H1 (cell line): ENCODE measurements at regions not wholly inside any gene's neighbourhood (a gene's known extent, or its start where the extent isn't known, plus 50 kb on each side); places are given as distances from the start of the nearest gene placed in this dataset.

Experiments used
- BCL11A ChIP-seq, 2 experiments: IDR thresholded peaks; one replicate each; pipeline ENCODE4 v1.6.1; 2011; ENCODE audit warnings: low read depth in 2 of 2, low read length in 2 of 2, mild to moderate bottlenecking in 2 of 2
- CBX8 ChIP-seq: fragments of 300-800, 300-1000 bp; sonication (generic); IDR thresholded peaks from 2 replicates; pipeline ENCODE4 v1.7.1; 2016; ENCODE audit warnings: low read depth, low read length, borderline replicate concordance
- CHD2 ChIP-seq: IDR thresholded peaks from 2 replicates; pipeline ENCODE4 v1.6.1; 2012; ENCODE audit warnings: low read length, improper control_type of control experiment
- EP300 ChIP-seq, 2 experiments: IDR thresholded peaks; 1 replicate in 1 of 2; 2 replicates in 1 of 2; pipeline ENCODE4 v1.6.1; 2011 to 2012; ENCODE audit warnings: low read depth in 2 of 2, low read length in 2 of 2, mild to moderate bottlenecking in 2 of 2, borderline replicate concordance in 1 of 2, inconsistent platforms in 1 of 2, moderate library complexity in 1 of 2
- NANOG ChIP-seq: IDR thresholded peaks from 2 replicates; pipeline ENCODE4 v1.6.1; 2011; ENCODE audit warnings: low read length, low read depth, mild to moderate bottlenecking, inconsistent platforms; ENCODE audit not compliant: insufficient read depth, poor library complexity, severe bottlenecking
- RAD21 ChIP-seq, 2 experiments: IDR thresholded peaks in 1 of 2; conservative IDR thresholded peaks in 1 of 2; 2 replicates each; pipeline ENCODE4 v1.6.1; 2011; ENCODE audit warnings: low read depth in 2 of 2, low read length in 2 of 2, improper control_type of control experiment in 1 of 2, inconsistent platforms in 1 of 2, mild to moderate bottlenecking in 1 of 2, moderate library complexity in 1 of 2
- SIRT6 ChIP-seq: IDR thresholded peaks from one replicate; pipeline ENCODE4 v1.7.1; 2012; ENCODE audit warnings: low read length, inconsistent platforms
- TAF7 ChIP-seq: optimal IDR thresholded peaks from 2 replicates; pipeline ENCODE3; 2011; ENCODE audit warnings: low read depth, mild to moderate bottlenecking, inconsistent platforms, low read length, moderate library complexity, borderline replicate concordance
- YY1 ChIP-seq: IDR thresholded peaks from 2 replicates; pipeline ENCODE4 v1.6.1; 2011; ENCODE audit warnings: low read depth, mild to moderate bottlenecking, low read length
- TF ChIP-seq, protein P1 (sequence below): fragments of 300-600 bp; sonication (generic); IDR thresholded peaks from 2 replicates; pipeline ENCODE4 v1.7.1; 2012; ENCODE audit warnings: low read length, moderate library complexity, mild to moderate bottlenecking, inconsistent platforms; ENCODE audit not compliant: insufficient replicate concordance
- TF ChIP-seq, protein P2 (sequence below): IDR thresholded peaks from 2 replicates; pipeline ENCODE4 v1.6.1; 2011; ENCODE audit warnings: low read depth, mild to moderate bottlenecking, low read length; ENCODE audit not compliant: insufficient read depth

GRCh38 chrX:106281383-106281782 lies 113.3 kb downstream of the PWWP3B start (continued):
- TF ChIP-seq, protein P1, sequence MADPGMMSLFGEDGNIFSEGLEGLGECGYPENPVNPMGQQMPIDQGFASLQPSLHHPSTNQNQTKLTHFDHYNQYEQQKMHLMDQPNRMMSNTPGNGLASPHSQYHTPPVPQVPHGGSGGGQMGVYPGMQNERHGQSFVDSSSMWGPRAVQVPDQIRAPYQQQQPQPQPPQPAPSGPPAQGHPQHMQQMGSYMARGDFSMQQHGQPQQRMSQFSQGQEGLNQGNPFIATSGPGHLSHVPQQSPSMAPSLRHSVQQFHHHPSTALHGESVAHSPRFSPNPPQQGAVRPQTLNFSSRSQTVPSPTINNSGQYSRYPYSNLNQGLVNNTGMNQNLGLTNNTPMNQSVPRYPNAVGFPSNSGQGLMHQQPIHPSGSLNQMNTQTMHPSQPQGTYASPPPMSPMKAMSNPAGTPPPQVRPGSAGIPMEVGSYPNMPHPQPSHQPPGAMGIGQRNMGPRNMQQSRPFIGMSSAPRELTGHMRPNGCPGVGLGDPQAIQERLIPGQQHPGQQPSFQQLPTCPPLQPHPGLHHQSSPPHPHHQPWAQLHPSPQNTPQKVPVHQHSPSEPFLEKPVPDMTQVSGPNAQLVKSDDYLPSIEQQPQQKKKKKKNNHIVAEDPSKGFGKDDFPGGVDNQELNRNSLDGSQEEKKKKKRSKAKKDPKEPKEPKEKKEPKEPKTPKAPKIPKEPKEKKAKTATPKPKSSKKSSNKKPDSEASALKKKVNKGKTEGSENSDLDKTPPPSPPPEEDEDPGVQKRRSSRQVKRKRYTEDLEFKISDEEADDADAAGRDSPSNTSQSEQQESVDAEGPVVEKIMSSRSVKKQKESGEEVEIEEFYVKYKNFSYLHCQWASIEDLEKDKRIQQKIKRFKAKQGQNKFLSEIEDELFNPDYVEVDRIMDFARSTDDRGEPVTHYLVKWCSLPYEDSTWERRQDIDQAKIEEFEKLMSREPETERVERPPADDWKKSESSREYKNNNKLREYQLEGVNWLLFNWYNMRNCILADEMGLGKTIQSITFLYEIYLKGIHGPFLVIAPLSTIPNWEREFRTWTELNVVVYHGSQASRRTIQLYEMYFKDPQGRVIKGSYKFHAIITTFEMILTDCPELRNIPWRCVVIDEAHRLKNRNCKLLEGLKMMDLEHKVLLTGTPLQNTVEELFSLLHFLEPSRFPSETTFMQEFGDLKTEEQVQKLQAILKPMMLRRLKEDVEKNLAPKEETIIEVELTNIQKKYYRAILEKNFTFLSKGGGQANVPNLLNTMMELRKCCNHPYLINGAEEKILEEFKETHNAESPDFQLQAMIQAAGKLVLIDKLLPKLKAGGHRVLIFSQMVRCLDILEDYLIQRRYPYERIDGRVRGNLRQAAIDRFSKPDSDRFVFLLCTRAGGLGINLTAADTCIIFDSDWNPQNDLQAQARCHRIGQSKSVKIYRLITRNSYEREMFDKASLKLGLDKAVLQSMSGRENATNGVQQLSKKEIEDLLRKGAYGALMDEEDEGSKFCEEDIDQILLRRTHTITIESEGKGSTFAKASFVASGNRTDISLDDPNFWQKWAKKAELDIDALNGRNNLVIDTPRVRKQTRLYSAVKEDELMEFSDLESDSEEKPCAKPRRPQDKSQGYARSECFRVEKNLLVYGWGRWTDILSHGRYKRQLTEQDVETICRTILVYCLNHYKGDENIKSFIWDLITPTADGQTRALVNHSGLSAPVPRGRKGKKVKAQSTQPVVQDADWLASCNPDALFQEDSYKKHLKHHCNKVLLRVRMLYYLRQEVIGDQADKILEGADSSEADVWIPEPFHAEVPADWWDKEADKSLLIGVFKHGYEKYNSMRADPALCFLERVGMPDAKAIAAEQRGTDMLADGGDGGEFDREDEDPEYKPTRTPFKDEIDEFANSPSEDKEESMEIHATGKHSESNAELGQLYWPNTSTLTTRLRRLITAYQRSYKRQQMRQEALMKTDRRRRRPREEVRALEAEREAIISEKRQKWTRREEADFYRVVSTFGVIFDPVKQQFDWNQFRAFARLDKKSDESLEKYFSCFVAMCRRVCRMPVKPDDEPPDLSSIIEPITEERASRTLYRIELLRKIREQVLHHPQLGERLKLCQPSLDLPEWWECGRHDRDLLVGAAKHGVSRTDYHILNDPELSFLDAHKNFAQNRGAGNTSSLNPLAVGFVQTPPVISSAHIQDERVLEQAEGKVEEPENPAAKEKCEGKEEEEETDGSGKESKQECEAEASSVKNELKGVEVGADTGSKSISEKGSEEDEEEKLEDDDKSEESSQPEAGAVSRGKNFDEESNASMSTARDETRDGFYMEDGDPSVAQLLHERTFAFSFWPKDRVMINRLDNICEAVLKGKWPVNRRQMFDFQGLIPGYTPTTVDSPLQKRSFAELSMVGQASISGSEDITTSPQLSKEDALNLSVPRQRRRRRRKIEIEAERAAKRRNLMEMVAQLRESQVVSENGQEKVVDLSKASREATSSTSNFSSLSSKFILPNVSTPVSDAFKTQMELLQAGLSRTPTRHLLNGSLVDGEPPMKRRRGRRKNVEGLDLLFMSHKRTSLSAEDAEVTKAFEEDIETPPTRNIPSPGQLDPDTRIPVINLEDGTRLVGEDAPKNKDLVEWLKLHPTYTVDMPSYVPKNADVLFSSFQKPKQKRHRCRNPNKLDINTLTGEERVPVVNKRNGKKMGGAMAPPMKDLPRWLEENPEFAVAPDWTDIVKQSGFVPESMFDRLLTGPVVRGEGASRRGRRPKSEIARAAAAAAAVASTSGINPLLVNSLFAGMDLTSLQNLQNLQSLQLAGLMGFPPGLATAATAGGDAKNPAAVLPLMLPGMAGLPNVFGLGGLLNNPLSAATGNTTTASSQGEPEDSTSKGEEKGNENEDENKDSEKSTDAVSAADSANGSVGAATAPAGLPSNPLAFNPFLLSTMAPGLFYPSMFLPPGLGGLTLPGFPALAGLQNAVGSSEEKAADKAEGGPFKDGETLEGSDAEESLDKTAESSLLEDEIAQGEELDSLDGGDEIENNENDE = no peak
- no peak for TF ChIP-seq TAF7
- no peak for TF ChIP-seq BCL11A (IDR thresholded peaks at IDR 0.05; ENCODE audit: low read depth in 2 of 2, low read length in 2 of 2)
- TF ChIP-seq SIRT6 = no peak
- no peak for TF ChIP-seq CHD2
- TF ChIP-seq NANOG = no peak
- TF ChIP-seq, protein P2, sequence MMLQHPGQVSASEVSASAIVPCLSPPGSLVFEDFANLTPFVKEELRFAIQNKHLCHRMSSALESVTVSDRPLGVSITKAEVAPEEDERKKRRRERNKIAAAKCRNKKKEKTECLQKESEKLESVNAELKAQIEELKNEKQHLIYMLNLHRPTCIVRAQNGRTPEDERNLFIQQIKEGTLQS = no peak
- no peak for TF ChIP-seq YY1
- no peak for TF ChIP-seq EP300 (IDR thresholded peaks at IDR 0.05; ENCODE audit: borderline replicate concordance in 1 of 2, low read depth in 2 of 2, low read length in 2 of 2)
- TF ChIP-seq CBX8 = no peak
- no peak for TF ChIP-seq RAD21 (IDR thresholded peaks at IDR 0.05 in 1 of 2, conservative IDR thresholded peaks at IDR 0.05 in 1 of 2; ENCODE audit: low read depth in 2 of 2, low read length in 2 of 2)
